Endothelial cell of umbilical vein (primary cell): ENCODE measurements at regions not wholly inside any gene's neighbourhood (a gene's known extent, or its start where the extent isn't known, plus 50 kb on each side); places are given as distances from the start of the nearest gene placed in this dataset.

Source experiments
- BruUV-seq: library from RNA; stranded (reverse); fragments of 400-500 nt; replicated peaks from 2 replicates; lab custom pipeline; 2021; lab: Mats Ljungman, UMichigan
- CTCF ChIA-PET: fragments of 300-600, 350-600 bp; sonication (Branson Sonifier 250); formaldehyde crosslinking; loops from one replicate; lab custom pipeline; 2021; ENCODE audit warnings: antibody characterized with exemption, inconsistent platforms; lab: Charles Lee
- POLR2A ChIA-PET: fragments of 300-600, 350-600 bp; sonication (Branson Sonifier 250); formaldehyde crosslinking; loops from one replicate; lab custom pipeline; 2021; ENCODE audit warnings: antibody characterized with exemption, inconsistent platforms; lab: Charles Lee
- DNase-seq: peaks from one replicate; pipeline ENCODE4 v3.0.0-alpha.2; 2011; ENCODE audit warnings: low read depth, low spot score
- FAIRE-seq: peaks from 2 replicates; lab custom pipeline; 2011; peaks lifted over from hg19 to GRCh38; lab: Jason Lieb, UNC
- H2AFZ ChIP-seq: 2 replicates; pipeline ENCODE4 v1.6.0; 2012; ENCODE audit warnings: low read depth, low read length, control low read depth, inconsistent platforms
- H3K27ac ChIP-seq: 2 replicates; pipeline ENCODE4 v1.5.1; 2011; ENCODE audit warnings: low read depth, mild to moderate bottlenecking, control low read depth, low read length, moderate library complexity; ENCODE audit not compliant: insufficient read depth
- H3K27me3 ChIP-seq, 2 experiments: 2 replicates each; pipeline versions ENCODE4 v1.6.0 to v1.6.1; 2011; ENCODE audit warnings: low read length in 2 of 2, mixed read lengths in 1 of 2; ENCODE audit not compliant: control insufficient read depth in 2 of 2, insufficient read depth in 2 of 2
- H3K36me3 ChIP-seq, 2 experiments: 2 replicates in 1 of 2; 3 replicates in 1 of 2; pipeline ENCODE4 v1.5.1; 2011; ENCODE audit warnings: low read length in 2 of 2, mild to moderate bottlenecking in 1 of 2, moderate library complexity in 1 of 2; ENCODE audit not compliant: control insufficient read depth in 2 of 2, insufficient read depth in 2 of 2; ENCODE audit errors: extremely low read depth in 1 of 2
- H3K4me1 ChIP-seq: 3 replicates; pipeline ENCODE4 v1.5.1; 2011; ENCODE audit warnings: mild to moderate bottlenecking, low read length; ENCODE audit not compliant: control insufficient read depth, insufficient read depth; ENCODE audit errors: extremely low read depth
- H3K4me2 ChIP-seq: 2 replicates; pipeline ENCODE4 v1.6.1; 2011; ENCODE audit warnings: low read length, control low read depth, mixed read lengths; ENCODE audit not compliant: insufficient read depth
- H3K4me3 ChIP-seq, 3 experiments: fragments of 200-600 bp in 1 of 3; sonication (generic), shearing (Covaris generic) in 1 of 3; replicated peaks in 1 of 3; 2 replicates each; pipeline ENCODE4 v1.5.1; 2011 to 2016; ENCODE audit warnings: control low read depth in 3 of 3, low read length in 3 of 3, mild to moderate bottlenecking in 2 of 3, inconsistent platforms in 1 of 3, low read depth in 1 of 3, moderate library complexity in 1 of 3; ENCODE audit not compliant: insufficient read depth in 1 of 3
- H3K79me2 ChIP-seq: 2 replicates; pipeline ENCODE4 v1.6.0; 2012; ENCODE audit warnings: low read length, inconsistent platforms; ENCODE audit not compliant: control insufficient read depth, insufficient read depth
- H3K9ac ChIP-seq: replicated peaks from 2 replicates; pipeline ENCODE3; 2011; ENCODE audit warnings: low read length, control low read depth; ENCODE audit not compliant: insufficient read depth; ENCODE audit errors: extremely low read depth
- H3K9me1 ChIP-seq: replicated peaks from 3 replicates; pipeline ENCODE4 v1.6.0; 2011; ENCODE audit warnings: mild to moderate bottlenecking, low read length; ENCODE audit not compliant: control insufficient read depth, insufficient read depth; ENCODE audit errors: extremely low read depth
- H3K9me3 ChIP-seq: replicated peaks from 2 replicates; pipeline ENCODE4 v1.5.1; 2012; ENCODE audit warnings: low read length, inconsistent platforms; ENCODE audit not compliant: control insufficient read depth, insufficient read depth
- H4K20me1 ChIP-seq: replicated peaks from 2 replicates; pipeline ENCODE3; 2011; ENCODE audit warnings: mild to moderate bottlenecking, low read length; ENCODE audit not compliant: control insufficient read depth, insufficient read depth; ENCODE audit errors: extremely low read depth
- EZH2 ChIP-seq: IDR thresholded peaks from 2 replicates; pipeline ENCODE4 v1.6.1; 2012; ENCODE audit warnings: borderline replicate concordance, low read depth, mild to moderate bottlenecking, moderate library complexity, low read length, inconsistent platforms; ENCODE audit not compliant: severe bottlenecking
- FOS ChIP-seq: IDR thresholded peaks from 2 replicates; pipeline ENCODE4 v1.6.1; 2011; ENCODE audit warnings: mild to moderate bottlenecking, low read length, moderate library complexity, borderline replicate concordance; ENCODE audit not compliant: insufficient read depth
- GATA2 ChIP-seq: IDR thresholded peaks from 2 replicates; pipeline ENCODE4 v1.7.0; 2011; ENCODE audit warnings: low read depth, mild to moderate bottlenecking, moderate library complexity, mixed read lengths, low read length; ENCODE audit not compliant: insufficient read length, insufficient read depth
- JUN ChIP-seq: IDR thresholded peaks from 2 replicates; pipeline ENCODE4 v1.6.1; 2011; ENCODE audit warnings: borderline replicate concordance, low read depth; ENCODE audit not compliant: insufficient read length, insufficient read depth
- MAX ChIP-seq: IDR thresholded peaks from 2 replicates; pipeline ENCODE4 v1.6.1; 2011; ENCODE audit not compliant: insufficient read depth, insufficient read length
- MYC ChIP-seq: IDR thresholded peaks from one replicate; pipeline ENCODE4 v1.6.1; 2011; ENCODE audit warnings: mild to moderate bottlenecking, low read depth, low read length
- POLR2A ChIP-seq: IDR thresholded peaks from 2 replicates; pipeline ENCODE4 v1.6.1; 2012; ENCODE audit warnings: low read depth, mild to moderate bottlenecking, control low read depth, low read length
- POLR2AphosphoS5 ChIP-seq: IDR thresholded peaks from 2 replicates; pipeline ENCODE4 v1.6.1; 2012; ENCODE audit warnings: low read depth, mild to moderate bottlenecking, control low read depth, low read length, moderate library complexity; ENCODE audit not compliant: insufficient read depth
- dilution Hi-C: fragments of 300-500 bp; cut with MboI; formaldehyde crosslinking; loops from one replicate; pipeline ENCODE4 v1.15.0; 2019; ENCODE audit warnings: low sequenced_read_pairs; ENCODE audit not compliant: extremely low pct_ligation_motif_present
- intact Hi-C: fragments of 100-400 bp; cut with micrococcal nuclease; formaldehyde crosslinking; loops from one replicate; pipeline ENCODE4 v1.10.0; 2022
- TF ChIP-seq, protein P1 (sequence below), 2 donors: IDR thresholded peaks; 1 replicate in 1 of 2; 2 replicates in 1 of 2; pipeline ENCODE4 v1.5.1; 2011; ENCODE audit warnings: low read length in 2 of 2, mild to moderate bottlenecking in 2 of 2, moderate library complexity in 2 of 2, control low read depth in 1 of 2, inconsistent platforms in 1 of 2, low read depth in 1 of 2; ENCODE audit not compliant: insufficient read depth in 1 of 2; ENCODE audit errors: extremely low read depth in 1 of 2

- no peak overlapping the region for H2AFZ ChIP-seq
- dilution Hi-C loops (no loop called here), intact Hi-C loops (no loop called here)
- POLR2A ChIA-PET: no interaction called here
- no peaks in the 10 kb centered on the region for H3K36me3 ChIP-seq
- no peaks in the 10 kb centered on the region for H3K4me1 ChIP-seq
- no peak overlapping the region for H3K4me3 ChIP-seq
- no peaks in the 10 kb centered on the region for H3K27me3 ChIP-seq
- no peaks in the 10 kb centered on the region for H4K20me1 ChIP-seq
- no peaks in the 10 kb centered on the region for H3K79me2 ChIP-seq
- H3K9ac ChIP-seq: no peak overlapping the region
- no TSS peak for BruUV-seq
- TF ChIP-seq MAX: no peak
- TF ChIP-seq GATA2: no peak
- TF ChIP-seq JUN: no peak
- TF ChIP-seq EZH2: no peak
- no peak for TF ChIP-seq POLR2A
- TF ChIP-seq FOS: no peak
- TF ChIP-seq MYC: no peak
- no peak for TF ChIP-seq POLR2AphosphoS5
- CTCF ChIA-PET: no interaction called here
- DNase-seq: no peak
- H3K27ac ChIP-seq: no peak overlapping the region
- no peak for FAIRE-seq
- no peak overlapping the region for H3K4me2 ChIP-seq
- H3K9me1 ChIP-seq: no peaks in the 10 kb centered on the region
- no peaks in the 10 kb centered on the region for H3K9me3 ChIP-seq
Observed at GRCh38 chr10:107417446-107417845, 252.9 kb upstream of the SORCS1 start.

- no peak overlapping the region for H3K4me3 ChIP-seq
- intact Hi-C loops (no loop called here), dilution Hi-C loops (no loop called here)
- POLR2A ChIA-PET: no interaction called here
- H3K4me2 ChIP-seq: no peak overlapping the region
- H4K20me1 ChIP-seq: no peaks in the 10 kb centered on the region
- no peaks in the 10 kb centered on the region for H3K4me1 ChIP-seq
- H3K36me3 ChIP-seq: no peaks in the 10 kb centered on the region
- BruUV-seq: no TSS peak
- CTCF ChIA-PET: no interaction called here
- H3K9me3 ChIP-seq: no peaks in the 10 kb centered on the region
- H3K27me3 ChIP-seq: no peaks in the 10 kb centered on the region
- DNase-seq: no peak
- no peaks in the 10 kb centered on the region for H3K9me1 ChIP-seq
- no peak overlapping the region for H2AFZ ChIP-seq
- no peak for FAIRE-seq
- H3K79me2 ChIP-seq: no peaks in the 10 kb centered on the region
- no peak overlapping the region for H3K9ac ChIP-seq
- TF ChIP-seq JUN (no peak), POLR2A (no peak), GATA2 (no peak), EZH2 (no peak), POLR2AphosphoS5 (no peak), MYC (no peak), FOS (no peak), MAX (no peak)
- TF ChIP-seq, protein P1, sequence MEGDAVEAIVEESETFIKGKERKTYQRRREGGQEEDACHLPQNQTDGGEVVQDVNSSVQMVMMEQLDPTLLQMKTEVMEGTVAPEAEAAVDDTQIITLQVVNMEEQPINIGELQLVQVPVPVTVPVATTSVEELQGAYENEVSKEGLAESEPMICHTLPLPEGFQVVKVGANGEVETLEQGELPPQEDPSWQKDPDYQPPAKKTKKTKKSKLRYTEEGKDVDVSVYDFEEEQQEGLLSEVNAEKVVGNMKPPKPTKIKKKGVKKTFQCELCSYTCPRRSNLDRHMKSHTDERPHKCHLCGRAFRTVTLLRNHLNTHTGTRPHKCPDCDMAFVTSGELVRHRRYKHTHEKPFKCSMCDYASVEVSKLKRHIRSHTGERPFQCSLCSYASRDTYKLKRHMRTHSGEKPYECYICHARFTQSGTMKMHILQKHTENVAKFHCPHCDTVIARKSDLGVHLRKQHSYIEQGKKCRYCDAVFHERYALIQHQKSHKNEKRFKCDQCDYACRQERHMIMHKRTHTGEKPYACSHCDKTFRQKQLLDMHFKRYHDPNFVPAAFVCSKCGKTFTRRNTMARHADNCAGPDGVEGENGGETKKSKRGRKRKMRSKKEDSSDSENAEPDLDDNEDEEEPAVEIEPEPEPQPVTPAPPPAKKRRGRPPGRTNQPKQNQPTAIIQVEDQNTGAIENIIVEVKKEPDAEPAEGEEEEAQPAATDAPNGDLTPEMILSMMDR (IDR thresholded peaks at IDR 0.05; ENCODE audit: extremely low read depth in 1 of 2, insufficient read depth in 1 of 2, low read depth in 1 of 2, low read length in 2 of 2): no peak
- no peak overlapping the region for H3K27ac ChIP-seq
Observed at GRCh38 chr10:107415446-107415845, 250.9 kb upstream of the SORCS1 start.
